Fibroblast of lung (primary cell): ENCODE measurements at regions not wholly inside any gene's neighbourhood (a gene's known extent, or its start where the extent isn't known, plus 50 kb on each side); places are given as distances from the start of the nearest gene placed in this dataset.

Source experiments
- DNase-seq, 2 donors: peaks; one replicate each; pipeline versions ENCODE4 v3.0.0 to v3.0.0-alpha.2; 2010; ENCODE audit warnings: low read depth in 2 of 2
- H2AFZ ChIP-seq: 2 replicates; pipeline ENCODE4 v1.5.1; 2012; ENCODE audit warnings: low read length, control low read depth, inconsistent platforms
- H3K27ac ChIP-seq: 2 replicates; pipeline ENCODE4 v1.5.1; 2011; ENCODE audit warnings: low read length, control low read depth; ENCODE audit not compliant: insufficient read depth
- H3K27me3 ChIP-seq: 2 replicates; pipeline ENCODE4 v1.5.1; 2011; ENCODE audit warnings: mild to moderate bottlenecking, low read length; ENCODE audit not compliant: control insufficient read depth, insufficient read depth
- H3K36me3 ChIP-seq: 2 replicates; pipeline ENCODE4 v1.5.1; 2011; ENCODE audit warnings: low read length; ENCODE audit not compliant: control insufficient read depth, insufficient read depth
- H3K4me1 ChIP-seq: 2 replicates; pipeline ENCODE4 v1.5.1; 2011; ENCODE audit warnings: low read length; ENCODE audit not compliant: control insufficient read depth, insufficient read depth; ENCODE audit errors: extremely low read depth
- H3K4me2 ChIP-seq: 2 replicates; pipeline ENCODE4 v1.5.1; 2011; ENCODE audit warnings: low read length, control low read depth; ENCODE audit not compliant: insufficient read depth; ENCODE audit errors: extremely low read depth
- H3K4me3 ChIP-seq, 4 experiments: fragments of 200-600 bp in 1 of 4; sonication (generic) in 1 of 4; replicated peaks in 1 of 4; 2 replicates each; pipeline ENCODE4 v1.5.1; 2011 to 2016; ENCODE audit warnings: low read length in 4 of 4, low read depth in 3 of 4, mild to moderate bottlenecking in 3 of 4, control low read depth in 2 of 4, inconsistent platforms in 1 of 4, mixed read lengths in 1 of 4; ENCODE audit not compliant: insufficient read depth in 1 of 4; ENCODE audit errors: control extremely low read depth in 1 of 4
- H3K79me2 ChIP-seq: 2 replicates; pipeline ENCODE4 v1.5.1; 2012; ENCODE audit warnings: mild to moderate bottlenecking, low read length, inconsistent platforms; ENCODE audit not compliant: control insufficient read depth, insufficient read depth
- H3K9ac ChIP-seq: 2 replicates; pipeline ENCODE4 v1.5.1; 2011; ENCODE audit warnings: mild to moderate bottlenecking, low read length, control low read depth; ENCODE audit not compliant: insufficient read depth
- H3K9me3 ChIP-seq: 2 replicates; pipeline ENCODE4 v1.5.1; 2012; ENCODE audit warnings: low read depth, low read length; ENCODE audit not compliant: control insufficient read depth, insufficient read depth
- H4K20me1 ChIP-seq: 2 replicates; pipeline ENCODE4 v1.5.1; 2011; ENCODE audit warnings: low read length; ENCODE audit not compliant: control insufficient read depth, insufficient read depth; ENCODE audit errors: extremely low read depth
- CTCF ChIP-seq, 2 donors: IDR thresholded peaks in 1 of 2; conservative IDR thresholded peaks in 1 of 2; 1 replicate in 1 of 2; 2 replicates in 1 of 2; pipeline ENCODE4 v1.5.1; 2011 to 2012; ENCODE audit warnings: low read length in 2 of 2, control low read depth in 1 of 2, inconsistent platforms in 1 of 2, low read depth in 1 of 2, mild to moderate bottlenecking in 1 of 2
- EZH2 ChIP-seq: IDR thresholded peaks from 2 replicates; pipeline ENCODE4 v1.5.1; 2012; ENCODE audit warnings: low read length, control low read depth, mild to moderate bottlenecking; ENCODE audit errors: missing control alignments

- H3K4me2 ChIP-seq = no peak overlapping the region
- H3K4me1 ChIP-seq = no peaks in the 10 kb centered on the region
- H3K27me3 ChIP-seq = no peaks in the 10 kb centered on the region
- H4K20me1 ChIP-seq = no peaks in the 10 kb centered on the region
- H3K79me2 ChIP-seq = no peaks in the 10 kb centered on the region
- H3K27ac ChIP-seq = no peak overlapping the region
- H3K4me3 ChIP-seq = no peak overlapping the region
- H3K36me3 ChIP-seq = no peaks in the 10 kb centered on the region
- no peaks in the 10 kb centered on the region for H3K9me3 ChIP-seq
- H2AFZ ChIP-seq = no peak overlapping the region
- DNase-seq = no peak
- TF ChIP-seq CTCF (conservative IDR thresholded peaks at IDR 0.05 in 1 of 2, IDR thresholded peaks at IDR 0.05 in 1 of 2; ENCODE audit: low read depth in 1 of 2, low read length in 2 of 2) = no peak
- no peak for TF ChIP-seq EZH2
- H3K9ac ChIP-seq = no peak overlapping the region
Measured at GRCh38 chr9:73022353-73022752, 69.5 kb upstream of the ALDH1A1 start.

DNA sequence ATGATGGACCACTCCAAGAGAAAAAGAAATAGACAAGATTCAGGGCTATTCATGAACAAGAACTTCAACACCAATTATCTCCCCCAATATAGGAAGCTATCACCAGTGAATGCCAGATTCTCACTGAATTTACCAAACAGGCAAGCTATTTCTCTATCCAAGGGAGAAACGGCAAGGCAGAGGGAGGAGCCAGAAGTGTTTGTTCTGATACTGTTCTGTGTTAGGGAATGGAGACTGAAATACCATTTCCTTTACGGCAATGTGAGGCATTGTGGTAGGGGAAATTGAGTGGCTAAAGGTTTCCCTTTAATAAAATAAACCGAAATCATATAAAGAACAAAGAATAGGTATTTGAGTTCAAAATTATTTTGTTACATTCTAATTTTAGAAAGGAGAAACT, 68.0 kb upstream of the ALDH1A1 start:
- Histone ChIP-seq H3K9me3 (no peaks in the 10 kb centered on the region), H3K36me3 (no peaks in the 10 kb centered on the region), H3K9ac (no peak overlapping the region), H3K27me3 (no peaks in the 10 kb centered on the region), H3K4me3 (no peak overlapping the region), H3K79me2 (no peaks in the 10 kb centered on the region), H3K4me1 (no peaks in the 10 kb centered on the region), H3K4me2 (no peak overlapping the region), H2AFZ (peak overlapping the region; percentile 12), H4K20me1 (no peaks in the 10 kb centered on the region), H3K27ac (no peak overlapping the region)
- TF ChIP-seq EZH2 (no peak), CTCF (conservative IDR thresholded peaks at IDR 0.05 in 1 of 2, IDR thresholded peaks at IDR 0.05 in 1 of 2; ENCODE audit: low read depth in 1 of 2, low read length in 2 of 2) (no peak)
- DNase-seq = no peak

DNA sequence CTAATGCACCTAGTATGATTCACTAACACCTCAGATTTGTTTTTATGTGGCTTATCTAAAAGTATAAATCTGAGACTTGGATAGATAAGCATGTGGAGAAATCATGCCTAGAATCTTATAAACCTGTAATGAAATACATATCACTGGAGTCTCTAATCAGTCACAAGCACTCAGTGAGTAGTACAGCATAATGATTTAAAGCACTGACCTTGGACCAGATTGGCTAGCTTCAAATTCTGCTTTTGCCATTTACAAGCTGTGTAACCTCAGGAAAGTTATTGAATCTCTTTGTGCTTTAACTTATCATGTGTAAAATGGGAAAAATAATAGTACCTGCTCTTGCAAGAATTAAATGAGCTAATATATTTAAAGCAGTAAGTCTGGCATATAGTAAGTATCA, 61.2 kb upstream of the ALDH1A1 start:
- Histone ChIP-seq H4K20me1 (no peaks in the 10 kb centered on the region), H3K4me1 (peaks cover 2% of the 10 kb centered on the region), H3K4me3 (no peak overlapping the region), H3K9ac (no peak overlapping the region), H3K79me2 (no peaks in the 10 kb centered on the region), H3K27ac (no peak overlapping the region), H3K36me3 (no peaks in the 10 kb centered on the region), H2AFZ (no peak overlapping the region), H3K4me2 (no peak overlapping the region), H3K27me3 (no peaks in the 10 kb centered on the region), H3K9me3 (no peaks in the 10 kb centered on the region)
- DNase-seq = no peak
- TF ChIP-seq EZH2 (no peak), CTCF (conservative IDR thresholded peaks at IDR 0.05 in 1 of 2, IDR thresholded peaks at IDR 0.05 in 1 of 2; ENCODE audit: low read depth in 1 of 2, low read length in 2 of 2) (no peak)
